Mucosa of gallbladder (tissue), 1 donor: ENCODE measurements at regions not wholly inside any gene's neighbourhood (a gene's known extent, or its start where the extent isn't known, plus 50 kb on each side); places are given as distances from the start of the nearest gene placed in this dataset.
"Not testable (repeated sequence)": the region's sequence is repeated elsewhere in the genome, so short reads cannot be mapped to it uniquely, and the experiment has no call there.

Source experiments
- DNase-seq: peaks from one replicate; pipeline ENCODE4 v3.0.0-alpha.2; 2020; ENCODE audit warnings: low spot score
- donor health status: DM: no; HTN: no; CAD: no.

- no peak for DNase-seq
These were observed 535.8 kb upstream of the ADGRL2 start for GRCh38 chr1:81264976-81265375.

GRCh38 chr1:81259625-81260411, 540.9 kb upstream of the ADGRL2 start:
- no peak for DNase-seq

DNA sequence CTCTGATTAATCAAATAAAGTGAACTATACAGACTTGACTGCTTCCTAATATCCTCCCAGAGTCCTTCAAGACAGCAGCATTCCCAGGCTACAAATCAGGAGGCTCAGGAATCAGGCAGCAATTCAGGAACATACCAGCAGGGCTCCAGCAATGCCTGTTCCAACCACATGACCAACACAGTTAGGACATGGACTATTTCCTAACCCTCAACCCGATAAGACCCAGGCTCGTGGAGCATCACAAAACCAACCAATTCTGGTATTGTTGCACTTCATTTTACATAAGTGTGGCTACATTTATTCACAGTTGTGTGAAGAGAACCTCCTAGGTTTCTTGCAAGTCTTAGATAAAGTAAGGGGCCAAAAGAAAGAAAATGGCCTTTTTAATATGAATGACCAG, 546.2 kb upstream of the ADGRL2 start:
- no peak for DNase-seq

- no peak for DNase-seq
These were observed 546.7 kb upstream of the ADGRL2 start for GRCh38 chr1:81254068-81254467.

DNA sequence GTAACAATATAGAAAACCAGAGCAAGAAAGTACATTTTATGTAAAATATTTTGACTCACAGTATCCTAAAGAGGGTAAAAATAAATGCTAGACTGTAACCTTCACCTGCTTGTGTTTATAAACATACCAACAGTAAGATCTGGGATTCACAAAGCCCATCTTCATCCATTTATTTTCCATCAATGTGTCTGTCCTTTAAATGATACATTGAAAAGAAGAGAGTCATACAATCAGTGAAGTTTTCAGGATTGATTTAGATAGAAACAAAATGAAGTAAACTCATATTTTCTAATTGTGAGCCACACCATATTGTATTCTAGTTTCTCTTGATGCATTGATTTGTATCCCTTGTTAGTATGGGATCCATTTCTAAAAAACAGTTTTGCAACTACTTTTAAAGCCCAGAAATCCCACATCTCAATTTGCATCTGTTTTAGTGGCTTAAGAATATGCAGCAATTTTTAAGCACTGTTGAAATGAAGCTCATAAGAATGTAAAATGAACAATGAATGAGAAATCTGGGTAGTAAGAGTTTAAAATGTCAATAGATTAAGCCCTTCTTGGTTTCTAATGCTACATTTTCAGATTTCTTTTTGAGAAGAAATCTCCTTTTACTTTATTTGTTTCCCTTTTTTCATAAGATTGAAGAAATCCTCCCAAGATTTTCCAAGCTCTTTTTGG, 548.1 kb upstream of the ADGRL2 start:
- DNase-seq, result no peak

GRCh38 chr1:81250825-81251224, 549.9 kb upstream of the ADGRL2 start:
- not testable (repeated sequence) for DNase-seq

GRCh38 chr1:81245084-81245715, 555.5 kb upstream of the ADGRL2 start:
- DNase-seq, result not testable (repeated sequence)

DNA sequence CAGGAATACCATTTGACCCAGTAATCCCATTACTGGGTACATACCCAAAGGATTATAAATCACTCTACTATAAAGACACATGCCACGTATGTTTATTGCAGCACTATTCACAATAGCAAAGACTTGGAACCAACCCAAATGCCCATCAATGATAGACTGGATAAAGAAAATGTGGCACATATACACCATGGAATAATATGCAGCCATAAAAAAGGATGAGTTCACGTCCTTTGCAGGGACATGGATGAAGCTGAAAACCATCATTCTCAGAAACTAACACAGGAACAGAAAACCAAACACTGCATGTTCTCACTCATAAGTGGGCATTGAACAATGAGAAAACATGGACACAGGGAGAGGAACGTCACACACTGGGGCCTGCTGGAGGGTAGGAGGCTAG, 556.1 kb upstream of the ADGRL2 start:
- not testable (repeated sequence) for DNase-seq

- DNase-seq, result no peak
These were observed 558.6 kb upstream of the ADGRL2 start for GRCh38 chr1:81242103-81242502.

GRCh38 chr1:81238129-81238528, 562.6 kb upstream of the ADGRL2 start:
- no peak for DNase-seq

DNA sequence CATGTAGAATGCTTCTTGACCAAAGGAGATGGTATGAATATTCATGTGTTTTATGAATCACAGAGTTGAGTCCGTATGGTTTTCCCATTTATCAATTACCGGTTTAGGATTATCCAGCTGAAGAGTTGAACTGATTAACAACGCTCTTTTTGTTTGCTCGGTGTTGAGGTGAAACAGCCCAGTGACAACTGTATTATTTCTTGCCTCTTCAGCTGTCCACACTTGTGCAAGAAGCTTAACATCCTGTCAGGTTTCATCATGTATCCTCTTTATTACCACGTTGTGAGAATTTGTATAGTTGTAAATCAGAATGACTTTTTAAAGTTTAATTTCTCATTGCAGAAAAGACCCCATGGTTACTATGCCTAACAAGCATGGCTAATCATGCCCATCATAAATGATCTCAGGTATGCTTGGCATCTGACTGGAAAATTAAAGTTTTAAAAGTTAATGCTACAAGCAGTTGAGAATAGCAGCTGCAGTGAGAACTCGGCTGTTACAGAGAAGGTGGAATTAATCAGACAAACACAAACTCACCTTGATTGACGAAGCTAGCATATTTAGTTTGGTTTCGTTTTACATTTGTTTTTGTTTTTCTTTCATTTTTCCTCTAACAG, 563.2 kb upstream of the ADGRL2 start:
- DNase-seq, result no peak

GRCh38 chr1:81234237-81234636, 566.5 kb upstream of the ADGRL2 start:
- DNase-seq, result no peak

DNA sequence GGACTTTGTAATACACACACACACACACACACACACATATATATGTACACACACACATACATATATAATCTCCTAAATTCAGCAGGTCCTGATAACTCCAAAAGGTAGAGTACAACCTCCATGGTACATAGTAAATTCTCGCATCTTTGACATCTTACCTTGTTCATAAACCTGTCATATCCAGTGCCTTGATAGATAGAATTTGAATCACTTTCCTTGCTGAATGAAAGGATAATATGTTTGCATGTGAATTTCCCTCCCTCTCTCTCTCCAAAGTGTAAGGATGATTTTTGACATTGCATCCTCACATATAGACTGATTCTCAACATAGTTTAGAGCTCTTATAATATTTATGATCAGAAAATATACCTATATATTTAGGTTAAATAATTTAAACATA, 567.1 kb upstream of the ADGRL2 start:
- DNase-seq, result no peak

DNA sequence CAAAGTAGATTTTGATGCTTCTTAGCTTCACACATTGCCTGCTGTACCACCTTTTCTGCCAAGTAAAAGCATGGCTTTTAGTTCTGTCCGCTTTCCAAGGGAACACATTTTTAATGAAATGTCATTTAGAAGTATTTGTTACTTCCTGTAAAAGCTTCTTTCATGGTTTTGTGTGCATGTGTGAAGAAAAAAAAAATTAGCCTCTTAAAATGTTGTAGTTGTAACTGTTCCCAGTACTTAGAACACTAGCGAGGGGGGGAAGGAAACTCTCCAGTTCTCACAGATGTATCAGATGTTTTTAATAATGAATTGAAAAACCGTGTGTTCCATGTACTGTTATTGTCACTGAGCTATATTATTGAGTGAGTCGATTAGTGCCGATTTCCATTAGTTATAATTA, 568.3 kb upstream of the ADGRL2 start:
- no peak for DNase-seq

DNA sequence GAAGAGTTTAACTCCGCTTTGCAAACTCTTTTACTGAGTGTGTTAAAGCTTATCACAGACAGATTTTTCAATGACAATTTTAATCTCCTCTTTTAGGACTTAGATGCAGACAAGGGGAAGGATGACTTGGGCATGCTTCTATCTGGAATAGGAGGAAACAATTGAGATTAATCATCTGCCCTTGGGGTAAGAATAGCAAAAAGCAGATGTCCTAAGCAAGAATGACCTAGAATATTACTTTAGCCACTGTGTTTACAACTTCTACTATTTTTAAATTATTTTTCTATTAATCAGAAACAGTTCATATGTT, 569.0 kb upstream of the ADGRL2 start:
- DNase-seq, result no peak

GRCh38 chr1:81230983-81231728, 569.6 kb upstream of the ADGRL2 start:
- DNase-seq, result no peak

- DNase-seq, result no peak
These were observed 571.8 kb upstream of the ADGRL2 start for GRCh38 chr1:81228926-81229325.

DNA sequence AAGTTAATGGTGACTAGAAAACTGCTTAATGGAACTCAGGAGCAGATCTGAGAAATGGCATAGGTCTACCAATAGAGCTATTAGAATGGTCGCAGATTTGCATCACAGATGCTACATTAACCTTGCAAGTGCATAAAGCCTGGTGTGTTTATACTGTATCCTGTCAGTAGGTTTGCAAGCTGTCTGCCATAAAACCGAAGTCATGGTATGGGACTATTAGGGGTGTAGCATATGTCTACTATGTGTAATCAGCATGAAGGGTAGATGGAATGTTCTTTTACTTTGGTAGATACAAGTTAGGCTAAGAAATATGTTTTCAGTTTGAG, 574.2 kb upstream of the ADGRL2 start:
- no peak for DNase-seq

DNA sequence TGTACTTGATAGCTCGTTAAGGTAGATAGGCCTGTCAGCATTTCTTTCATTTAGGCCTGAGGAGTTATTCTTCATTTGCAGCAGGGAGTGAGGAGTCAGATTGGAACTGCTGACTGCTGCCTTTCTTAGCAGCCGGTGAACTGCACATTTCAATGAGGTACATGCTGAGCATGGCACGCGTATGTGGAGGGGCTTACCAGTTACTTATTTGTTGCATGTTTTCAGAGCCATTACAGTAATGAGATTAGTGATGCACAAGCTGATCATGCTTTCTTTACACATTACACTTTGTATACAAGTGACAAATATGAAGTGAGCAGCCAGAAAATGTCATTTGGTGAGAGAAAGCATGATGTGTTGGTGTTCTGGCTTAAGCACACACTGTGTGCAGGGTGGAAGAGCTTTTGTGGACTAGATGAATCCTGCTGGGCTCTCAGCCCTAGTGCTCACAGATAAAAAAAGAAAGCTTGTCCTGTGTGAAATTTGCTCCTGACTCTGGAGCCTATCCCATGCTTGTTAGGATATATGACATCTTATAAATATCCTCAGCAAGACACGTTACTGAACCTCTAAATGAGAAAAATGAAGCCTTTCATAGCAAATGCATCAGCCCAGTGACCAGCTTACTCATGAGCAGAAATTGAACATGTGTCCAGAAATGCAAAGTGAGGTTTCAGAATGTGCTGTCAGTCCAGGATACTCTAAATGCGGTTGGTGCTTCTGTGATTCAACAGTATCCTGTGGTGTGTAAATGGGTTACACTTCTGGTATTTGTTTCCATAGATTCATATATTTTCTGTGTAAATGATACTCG, 574.7 kb upstream of the ADGRL2 start:
- no peak for DNase-seq

GRCh38 chr1:81224222-81224621, 576.5 kb upstream of the ADGRL2 start:
- no peak for DNase-seq

DNA sequence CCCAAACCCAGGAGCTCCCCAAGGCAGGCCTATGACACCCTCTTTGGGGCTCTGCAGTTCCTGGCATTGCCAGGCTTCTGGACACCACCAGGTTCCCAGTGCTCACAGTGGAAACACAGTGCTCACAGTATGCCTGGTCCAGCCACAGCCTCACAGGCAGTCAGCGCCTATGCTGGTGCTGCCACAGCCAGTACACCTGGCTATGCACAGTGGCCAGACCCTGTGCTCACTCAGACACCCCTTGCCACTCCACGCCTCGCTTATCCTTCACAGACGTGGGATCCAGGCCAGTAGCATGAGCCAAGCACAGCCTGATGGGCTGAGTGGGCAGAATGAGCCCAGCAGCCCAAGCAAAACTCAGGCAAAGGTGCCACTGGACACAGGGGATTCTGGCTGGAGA, 579.2 kb upstream of the ADGRL2 start:
- no peak for DNase-seq
